Liver (tissue), 8 donors: ENCODE measurements at regions not wholly inside any gene's neighbourhood (a gene's known extent, or its start where the extent isn't known, plus 50 kb on each side); places are given as distances from the start of the nearest gene placed in this dataset.

Experiments used
- DNase-seq: peaks from one replicate; pipeline ENCODE4 v3.0.0-alpha.2; 2017; ENCODE audit warnings: low spot score
- H3K27ac ChIP-seq, 2 donors: one replicate each; pipeline ENCODE4 v1.7.0; 2013; ENCODE audit warnings: inconsistent platforms in 2 of 2, low read length in 2 of 2, control low read depth in 1 of 2, low read depth in 1 of 2, mild to moderate bottlenecking in 1 of 2
- H3K27me3 ChIP-seq, 4 donors: one replicate each; pipeline versions ENCODE4 v1.6.1 to v1.7.0; 2013; ENCODE audit warnings: low read length in 3 of 4, inconsistent platforms in 1 of 4, mild to moderate bottlenecking in 1 of 4, moderate library complexity in 1 of 4; ENCODE audit not compliant: control insufficient read depth in 4 of 4, insufficient read depth in 4 of 4
- H3K36me3 ChIP-seq, 4 donors: one replicate each; pipeline versions ENCODE4 v1.6.1 to v1.7.0; 2013; ENCODE audit warnings: low read length in 3 of 4, mild to moderate bottlenecking in 3 of 4, low read depth in 1 of 4, moderate library complexity in 1 of 4; ENCODE audit not compliant: control insufficient read depth in 4 of 4, insufficient read depth in 3 of 4
- H3K4me1 ChIP-seq, 4 donors: one replicate each; pipeline versions ENCODE4 v1.6.1 to v1.7.0; 2013; ENCODE audit warnings: low read length in 3 of 4, mild to moderate bottlenecking in 3 of 4, moderate library complexity in 1 of 4; ENCODE audit not compliant: control insufficient read depth in 4 of 4, insufficient read depth in 4 of 4
- H3K4me3 ChIP-seq, 3 donors: one replicate each; pipeline versions ENCODE4 v1.6.1 to v1.7.0; 2013; ENCODE audit warnings: low read length in 3 of 3, control low read depth in 1 of 3, low read depth in 1 of 3, mild to moderate bottlenecking in 1 of 3
- H3K9ac ChIP-seq, 2 donors: one replicate each; pipeline ENCODE4 v1.7.0; 2013; ENCODE audit warnings: low read length in 2 of 2, mild to moderate bottlenecking in 2 of 2, moderate library complexity in 2 of 2, control low read depth in 1 of 2, low read depth in 1 of 2
- H3K9me3 ChIP-seq, 4 donors: one replicate each; pipeline versions ENCODE4 v1.6.1 to v1.7.0; 2013; ENCODE audit warnings: low read length in 3 of 4; ENCODE audit not compliant: control insufficient read depth in 4 of 4
- ATF3 ChIP-seq: IDR thresholded peaks from 2 replicates; pipeline ENCODE4 v1.6.1; 2016; ENCODE audit warnings: antibody characterized with exemption
- CTCF ChIP-seq: fragments of 150-350 bp; IDR thresholded peaks from 2 replicates; pipeline ENCODE4 v1.5.1; 2017; ENCODE audit warnings: improper control_type of control experiment, low read depth, low read length; ENCODE audit not compliant: missing input control
- EGR1 ChIP-seq, 2 donors: IDR thresholded peaks; 2 replicates each; pipeline ENCODE4 v1.6.1; 2016 to 2018; ENCODE audit warnings: antibody characterized with exemption in 2 of 2, low read depth in 2 of 2
- FOXA1 ChIP-seq: IDR thresholded peaks from 2 replicates; pipeline ENCODE4 v1.6.1; 2016; ENCODE audit warnings: antibody characterized with exemption
- FOXA2 ChIP-seq: IDR thresholded peaks from 2 replicates; pipeline ENCODE4 v1.6.1; 2016; ENCODE audit warnings: antibody characterized with exemption
- GABPA ChIP-seq, 2 donors: IDR thresholded peaks in 1 of 2; conservative IDR thresholded peaks in 1 of 2; 2 replicates each; pipeline ENCODE4 v1.6.1; 2016; ENCODE audit warnings: antibody characterized with exemption in 2 of 2, mild to moderate bottlenecking in 1 of 2, moderate library complexity in 1 of 2
- HNF4A ChIP-seq, 2 donors: conservative IDR thresholded peaks; 2 replicates each; pipeline ENCODE4 v1.6.1; 2016; ENCODE audit warnings: antibody characterized with exemption in 2 of 2, mild to moderate bottlenecking in 2 of 2
- HNF4G ChIP-seq: IDR thresholded peaks from 2 replicates; pipeline ENCODE4 v1.6.1; 2016; ENCODE audit warnings: antibody characterized with exemption
- JUND ChIP-seq, 2 donors: IDR thresholded peaks; 2 replicates each; pipeline ENCODE4 v1.6.1; 2016; ENCODE audit warnings: antibody characterized with exemption in 2 of 2
- MAX ChIP-seq: IDR thresholded peaks from 2 replicates; pipeline ENCODE4 v1.6.1; 2016; ENCODE audit warnings: antibody characterized with exemption
- NR2F2 ChIP-seq: IDR thresholded peaks from 2 replicates; pipeline ENCODE4 v1.6.1; 2016; ENCODE audit warnings: antibody characterized with exemption
- RAD21 ChIP-seq, 2 donors: IDR thresholded peaks; 2 replicates each; pipeline ENCODE4 v1.6.1; 2016; ENCODE audit warnings: antibody characterized with exemption in 2 of 2, mild to moderate bottlenecking in 2 of 2
- REST ChIP-seq: IDR thresholded peaks from 2 replicates; pipeline ENCODE4 v1.6.1; 2016; ENCODE audit warnings: antibody characterized with exemption, mild to moderate bottlenecking
- RXRA ChIP-seq, 2 donors: IDR thresholded peaks; 2 replicates each; pipeline ENCODE4 v1.6.1; 2017 to 2018; ENCODE audit warnings: antibody characterized with exemption in 2 of 2, mild to moderate bottlenecking in 1 of 2
- SP1 ChIP-seq: IDR thresholded peaks from 2 replicates; pipeline ENCODE4 v1.6.1; 2018; ENCODE audit warnings: antibody characterized with exemption, mild to moderate bottlenecking
- TAF1 ChIP-seq: conservative IDR thresholded peaks from 2 replicates; pipeline ENCODE4 v1.6.1; 2016; ENCODE audit warnings: antibody characterized with exemption, mild to moderate bottlenecking
- YY1 ChIP-seq: IDR thresholded peaks from 2 replicates; pipeline ENCODE4 v1.6.1; 2016; ENCODE audit warnings: antibody characterized with exemption, mild to moderate bottlenecking
- ZBTB33 ChIP-seq: IDR thresholded peaks from 2 replicates; pipeline ENCODE4 v1.6.1; 2016; ENCODE audit warnings: antibody characterized with exemption
- WGBS: extraction: QIAGEN DNeasy Blood & Tissue Kit; methylation state at CpG from one replicate; pipeline ENCODE4 v1.1.7; 2013; 5-methylcytosine and 5-hydroxymethylcytosine counted together
- donor health status: healthy.
- donor health status: healthy.
- donor health status: healthy.
- donor health status: healthy.
- donor health status: healthy.

- WGBS = 86% methylated on average over 5 of the region's 5 CpGs
- H3K27me3 ChIP-seq = no peaks in the 10 kb centered on the region
- DNase-seq = no peak
- no peaks in the 10 kb centered on the region for H3K36me3 ChIP-seq
- H3K4me1 ChIP-seq = no peaks in the 10 kb centered on the region
- no peaks in the 10 kb centered on the region for H3K9me3 ChIP-seq
- H3K4me3 ChIP-seq = no peak overlapping the region
- TF ChIP-seq MAX (no peak), EGR1 (IDR thresholded peaks at IDR 0.05; ENCODE audit: low read depth in 2 of 2) (no peak), HNF4G (no peak), HNF4A (conservative IDR thresholded peaks at IDR 0.05) (no peak), RAD21 (IDR thresholded peaks at IDR 0.05) (no peak), FOXA2 (no peak), ATF3 (no peak), SP1 (no peak), RXRA (IDR thresholded peaks at IDR 0.05) (no peak), GABPA (IDR thresholded peaks at IDR 0.05 in 1 of 2, conservative IDR thresholded peaks at IDR 0.05 in 1 of 2) (no peak), FOXA1 (no peak), REST (no peak), NR2F2 (no peak), TAF1 (no peak), CTCF (no peak), YY1 (no peak), ZBTB33 (no peak), JUND (IDR thresholded peaks at IDR 0.05) (no peak)
- no peak overlapping the region for H3K27ac ChIP-seq
- H3K9ac ChIP-seq = no peak overlapping the region
Measured at GRCh38 chr11:95426823-95427462, 195.9 kb upstream of the SESN3 start.
